Central memory CD8-positive, alpha-beta T cell (primary cell): ENCODE measurements at regions not wholly inside any gene's neighbourhood (a gene's known extent, or its start where the extent isn't known, plus 50 kb on each side); places are given as distances from the start of the nearest gene placed in this dataset.

ENCODE experiments used
- ATAC-seq: fragments of 150-1000 bp; cut with Tn5 transposase; replicated peaks from 2 replicates; pipeline ENCODE4 v1.10.0; 2022; ENCODE audit warnings: mild to moderate bottlenecking, moderate FRiP score, moderate number of reproducible peaks; ENCODE audit not compliant: poor library complexity, severe bottlenecking; ENCODE audit errors: extremely low read depth
- DNase-seq, 2 donors: peaks; one replicate each; pipeline ENCODE4 v3.0.0; 2021; ENCODE audit warnings: low spot score in 2 of 2
- H3K27ac Mint-ChIP-seq: one replicate; pipeline ENCODE4 v1.8.0; 2022; ENCODE audit warnings: low read depth, mild to moderate bottlenecking, moderate library complexity, mixed read lengths
- H3K27me3 Mint-ChIP-seq: one replicate; pipeline ENCODE4 v1.8.0; 2022; ENCODE audit warnings: mixed read lengths
- H3K36me3 Mint-ChIP-seq: one replicate; pipeline ENCODE4 v1.8.0; 2022; ENCODE audit warnings: mild to moderate bottlenecking, moderate library complexity, mixed read lengths; ENCODE audit not compliant: insufficient read depth
- H3K4me1 Mint-ChIP-seq: one replicate; pipeline ENCODE4 v1.8.0; 2022; ENCODE audit warnings: mixed read lengths
- H3K4me3 Mint-ChIP-seq: one replicate; pipeline ENCODE4 v1.8.0; 2022; ENCODE audit warnings: mild to moderate bottlenecking, moderate library complexity, mixed read lengths
- H3K9me3 Mint-ChIP-seq: one replicate; pipeline ENCODE4 v1.8.0; 2022; ENCODE audit warnings: mixed read lengths

DNA sequence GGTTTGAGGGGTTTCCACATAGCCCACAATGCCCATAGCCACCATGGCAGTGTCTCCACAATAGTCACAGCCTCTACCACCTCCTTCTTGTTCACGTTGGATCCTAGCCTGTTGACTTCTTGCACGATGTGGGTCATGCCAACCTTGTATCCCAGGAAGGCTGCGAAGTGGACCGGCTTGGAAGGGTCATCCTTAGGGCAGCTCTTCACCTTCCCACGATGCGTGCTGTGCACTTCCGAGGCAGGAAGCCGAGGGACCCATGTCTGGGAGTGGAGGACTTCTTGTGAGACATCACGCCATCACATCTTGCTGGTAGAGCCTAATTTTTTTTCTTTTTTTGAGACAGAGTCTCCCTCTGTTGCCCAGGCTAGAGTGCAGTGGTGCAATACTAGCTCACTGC is 144.6 kb upstream of the ASB18 start:
- ATAC-seq, result no peak
- no peak overlapping the region for H3K4me3 Mint-ChIP-seq
- H3K27me3 Mint-ChIP-seq, result peaks cover 12% of the 10 kb centered on the region
- no peaks in the 10 kb centered on the region for H3K36me3 Mint-ChIP-seq
- DNase-seq, result no peak
- H3K27ac Mint-ChIP-seq, result no peak overlapping the region
- peaks cover 4% of the 10 kb centered on the region for H3K9me3 Mint-ChIP-seq
- H3K4me1 Mint-ChIP-seq, result no peaks in the 10 kb centered on the region

DNA sequence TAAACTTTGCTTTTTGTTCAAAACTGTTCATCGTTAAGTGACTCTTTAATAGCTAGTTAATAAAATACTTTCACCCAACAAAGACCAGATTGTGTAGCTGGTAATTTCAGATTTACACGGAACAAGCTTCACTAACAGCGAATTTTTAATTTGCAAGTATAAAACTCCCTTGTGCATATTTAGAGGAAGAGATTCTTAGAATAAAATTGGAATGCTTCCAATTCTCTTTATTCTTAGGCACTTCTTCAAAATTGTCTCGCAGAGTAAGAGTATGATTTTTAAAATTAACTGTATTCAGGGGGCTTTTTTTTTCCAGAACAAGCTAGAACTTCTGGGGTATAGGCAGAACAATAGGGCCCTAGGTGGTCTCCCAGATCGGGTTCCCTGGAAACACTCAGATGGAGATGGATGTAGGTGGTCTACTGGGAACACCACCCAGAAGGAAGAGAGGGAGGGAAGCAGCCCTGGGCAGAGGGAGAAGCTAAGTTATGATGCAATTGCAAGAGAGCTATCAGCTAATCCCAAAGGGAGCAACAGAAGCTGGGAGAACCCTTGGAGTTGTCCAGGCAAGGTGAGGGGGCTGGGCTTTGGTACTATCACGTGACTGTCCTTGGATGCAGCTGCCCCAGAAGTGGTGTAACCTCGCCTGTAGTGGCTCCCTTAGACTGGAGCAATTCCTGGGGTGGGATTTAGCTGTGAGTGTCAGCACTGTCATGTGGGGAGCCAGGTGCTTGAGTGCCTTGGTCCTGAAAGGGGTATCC is 151.7 kb upstream of the ASB18 start:
- H3K27ac Mint-ChIP-seq, result no peak overlapping the region
- H3K4me1 Mint-ChIP-seq, result no peaks in the 10 kb centered on the region
- H3K9me3 Mint-ChIP-seq, result peaks cover 4% of the 10 kb centered on the region
- ATAC-seq, result no peak
- no peaks in the 10 kb centered on the region for H3K36me3 Mint-ChIP-seq
- DNase-seq, result no peak
- H3K27me3 Mint-ChIP-seq, result peaks cover 70% of the 10 kb centered on the region
- H3K4me3 Mint-ChIP-seq, result no peak overlapping the region

DNA sequence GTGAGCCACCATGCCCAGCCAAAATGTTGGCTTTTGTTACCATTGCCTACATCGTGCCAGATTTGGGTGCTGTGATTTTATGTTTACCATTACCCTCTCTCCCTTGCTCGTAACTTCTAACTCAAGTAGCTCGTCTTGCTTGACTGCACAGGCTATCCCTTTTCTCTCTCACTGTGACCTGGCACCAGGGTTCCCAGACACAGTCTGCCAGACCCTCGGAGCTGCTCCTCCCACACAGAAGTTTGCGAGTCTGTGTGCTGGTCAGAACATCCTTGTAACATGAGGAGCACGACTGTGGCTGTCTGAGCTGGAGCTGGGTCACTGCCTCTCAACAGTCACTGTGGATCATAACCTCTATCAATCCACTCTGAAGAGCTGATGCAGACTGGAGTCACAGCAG is 152.5 kb upstream of the ACKR3 start:
- Mint-ChIP-seq H3K27ac (no peak overlapping the region), H3K36me3 (no peaks in the 10 kb centered on the region), H3K4me1 (no peaks in the 10 kb centered on the region), H3K9me3 (peaks cover 3% of the 10 kb centered on the region), H3K4me3 (no peak overlapping the region), H3K27me3 (peaks cover 80% of the 10 kb centered on the region)
- ATAC-seq (no peak), DNase-seq (no peak)

DNA sequence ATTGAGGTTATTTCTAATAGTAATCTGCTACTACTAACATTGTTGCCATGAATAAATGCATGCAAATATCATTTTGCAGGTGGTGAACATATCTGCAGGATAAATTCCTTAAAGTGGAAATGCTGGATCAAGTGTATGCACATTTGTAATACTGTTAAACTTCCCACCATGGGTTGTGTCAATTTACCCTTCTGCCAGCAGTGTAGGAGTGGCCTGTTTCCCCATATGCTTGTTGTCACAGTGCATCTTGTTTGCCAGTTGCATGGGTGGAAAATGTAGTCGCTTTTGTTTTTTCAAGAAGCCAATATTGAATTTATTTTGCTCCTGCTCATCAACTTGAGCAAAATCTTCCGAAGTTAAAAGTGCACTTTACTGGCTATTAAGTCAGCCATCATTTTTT is 139.0 kb upstream of the ACKR3 start:
- Mint-ChIP-seq H3K9me3 (no peaks in the 10 kb centered on the region), H3K27ac (no peak overlapping the region), H3K27me3 (peaks cover 83% of the 10 kb centered on the region), H3K36me3 (no peaks in the 10 kb centered on the region), H3K4me3 (no peak overlapping the region), H3K4me1 (no peaks in the 10 kb centered on the region)
- DNase-seq (no peak), ATAC-seq (no peak)

DNA sequence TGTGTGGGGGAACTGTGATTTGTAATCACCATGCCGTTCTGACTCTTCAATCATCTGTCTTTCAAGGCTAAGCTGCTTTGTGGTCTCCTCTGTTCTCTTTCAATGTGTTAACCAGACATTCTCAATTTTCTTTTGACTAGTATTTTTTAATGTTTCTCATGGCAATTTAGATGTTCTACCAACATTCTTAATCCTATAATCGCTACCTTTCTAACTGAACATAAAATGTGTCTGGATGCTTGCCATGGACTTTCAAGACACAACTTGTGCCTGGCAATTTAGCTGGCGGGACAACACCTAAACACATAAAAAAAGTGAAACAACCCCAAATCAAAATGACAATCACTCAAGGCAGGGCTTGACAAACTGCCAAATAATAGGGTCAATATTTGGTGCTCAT is 135.0 kb upstream of the ACKR3 start:
- no peak overlapping the region for H3K27ac Mint-ChIP-seq
- ATAC-seq, result no peak
- H3K36me3 Mint-ChIP-seq, result no peaks in the 10 kb centered on the region
- peaks cover 49% of the 10 kb centered on the region for H3K27me3 Mint-ChIP-seq
- no peaks in the 10 kb centered on the region for H3K4me1 Mint-ChIP-seq
- no peaks in the 10 kb centered on the region for H3K9me3 Mint-ChIP-seq
- DNase-seq, result no peak
- H3K4me3 Mint-ChIP-seq, result no peak overlapping the region

DNA sequence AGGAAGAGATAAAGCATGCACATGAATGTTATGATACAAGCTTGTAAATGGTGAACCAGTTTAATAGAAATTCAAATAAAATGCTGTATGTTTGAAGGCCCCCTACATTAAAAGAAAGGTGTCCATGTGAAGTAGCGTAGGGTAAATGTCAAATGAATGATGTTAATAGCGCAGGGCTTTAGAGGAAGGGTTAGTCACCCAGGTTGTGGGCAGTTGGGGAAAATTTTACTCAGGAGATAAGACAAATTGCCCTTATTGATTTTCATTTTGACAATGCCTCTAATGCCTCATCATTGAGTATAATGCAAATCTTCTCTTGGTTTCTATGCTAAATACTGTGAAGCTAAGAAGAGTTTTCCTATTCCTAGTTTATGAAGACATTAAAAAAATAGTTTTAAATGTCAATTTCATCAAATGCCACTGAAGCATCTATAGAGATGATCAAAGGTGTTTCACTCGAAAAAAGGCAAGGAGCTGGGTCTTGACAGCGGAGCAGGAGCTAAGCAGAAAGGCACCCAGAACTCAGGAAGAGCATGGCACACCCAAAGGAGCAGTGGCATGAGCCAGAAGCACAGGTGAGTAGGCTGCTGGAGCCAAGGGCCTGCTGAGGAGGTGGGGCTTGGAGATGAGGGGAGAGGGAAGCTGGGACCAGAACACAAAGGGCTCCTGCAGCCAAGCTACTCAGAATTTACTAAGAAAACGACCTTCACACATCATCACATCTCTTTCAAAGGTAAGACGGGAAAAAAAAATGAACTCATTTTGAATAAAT is 129.3 kb upstream of the ACKR3 start:
- Mint-ChIP-seq H3K27ac (no peak overlapping the region), H3K9me3 (no peaks in the 10 kb centered on the region), H3K4me1 (no peaks in the 10 kb centered on the region), H3K27me3 (peaks cover 50% of the 10 kb centered on the region), H3K4me3 (no peak overlapping the region), H3K36me3 (no peaks in the 10 kb centered on the region)
- DNase-seq (no peak), ATAC-seq (no peak)

DNA sequence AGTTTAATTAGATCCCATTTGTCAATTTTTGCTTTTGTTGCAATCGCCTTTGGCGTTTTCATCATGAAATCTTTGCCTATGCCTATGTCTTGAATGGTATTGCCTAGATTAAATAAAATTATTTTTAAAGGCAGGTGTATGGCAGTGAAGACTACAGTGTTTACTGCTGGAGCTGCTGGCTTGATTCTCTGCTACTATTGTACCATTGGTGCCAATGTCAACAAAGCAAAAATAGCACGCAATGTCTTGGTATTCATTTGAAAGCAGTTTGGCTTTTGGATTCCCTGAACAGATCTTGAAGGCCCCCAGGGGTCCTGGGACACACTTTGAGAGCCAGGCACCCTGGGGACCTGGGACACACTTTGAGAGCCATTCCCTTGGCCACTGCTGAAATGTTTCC is 125.4 kb upstream of the ACKR3 start:
- H3K27me3 Mint-ChIP-seq, result peaks cover 73% of the 10 kb centered on the region
- H3K36me3 Mint-ChIP-seq, result no peaks in the 10 kb centered on the region
- H3K27ac Mint-ChIP-seq, result no peak overlapping the region
- DNase-seq, result no peak
- no peaks in the 10 kb centered on the region for H3K4me1 Mint-ChIP-seq
- no peak for ATAC-seq
- H3K4me3 Mint-ChIP-seq, result no peak overlapping the region
- no peaks in the 10 kb centered on the region for H3K9me3 Mint-ChIP-seq

DNA sequence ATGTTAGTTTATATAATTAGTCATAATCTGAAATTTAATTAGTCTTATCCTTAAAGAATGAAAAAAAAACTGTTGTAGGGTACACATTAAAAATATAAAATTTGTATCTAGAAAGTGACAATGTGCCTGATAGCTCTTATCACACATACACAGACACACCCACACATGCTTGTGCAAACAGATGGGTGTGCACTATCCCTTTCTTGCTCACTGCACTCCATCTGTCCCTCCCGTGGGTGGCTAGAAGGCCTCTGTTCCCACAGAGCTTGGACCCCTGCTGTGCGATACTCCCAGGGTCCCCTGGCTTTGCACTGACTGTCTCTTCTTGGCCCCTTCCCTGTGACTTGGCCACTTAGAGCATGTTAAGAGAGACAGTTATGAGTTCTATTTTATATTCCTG is 123.9 kb upstream of the ACKR3 start:
- no peak for DNase-seq
- H3K27ac Mint-ChIP-seq, result no peak overlapping the region

DNA sequence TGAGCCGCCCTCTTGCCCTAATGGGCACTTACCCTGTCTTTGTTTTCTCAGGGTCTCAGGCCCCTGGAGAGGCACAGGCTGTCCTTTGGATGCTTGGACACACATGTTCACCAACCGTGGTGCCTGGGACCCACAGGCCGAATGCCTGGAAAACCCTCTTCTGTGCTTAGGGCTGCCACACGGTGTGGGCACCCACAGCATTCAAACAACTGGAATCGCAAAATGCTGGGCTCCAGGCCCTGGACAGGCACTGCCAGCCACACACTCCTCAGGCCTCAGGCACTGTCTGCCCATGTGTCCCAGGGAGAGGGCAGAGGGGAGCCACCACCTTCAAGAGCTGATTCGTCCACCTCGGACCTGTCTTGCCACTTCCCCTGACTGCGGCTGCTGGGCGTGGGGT is 123.1 kb upstream of the ACKR3 start:
- H3K4me3 Mint-ChIP-seq, result no peak overlapping the region
- no peaks in the 10 kb centered on the region for H3K9me3 Mint-ChIP-seq
- ATAC-seq (no peak), DNase-seq (no peak)
- H3K36me3 Mint-ChIP-seq, result no peaks in the 10 kb centered on the region
- H3K27me3 Mint-ChIP-seq, result peaks cover 53% of the 10 kb centered on the region
- no peak overlapping the region for H3K27ac Mint-ChIP-seq
- no peaks in the 10 kb centered on the region for H3K4me1 Mint-ChIP-seq

More for the DNA sequence above, 123.9 kb upstream of the ACKR3 start:
- no peaks in the 10 kb centered on the region for H3K4me1 Mint-ChIP-seq
- H3K4me3 Mint-ChIP-seq, result no peak overlapping the region
- H3K36me3 Mint-ChIP-seq, result no peaks in the 10 kb centered on the region
- H3K9me3 Mint-ChIP-seq, result no peaks in the 10 kb centered on the region
- H3K27me3 Mint-ChIP-seq, result peaks cover 61% of the 10 kb centered on the region
- ATAC-seq, result no peak

DNA sequence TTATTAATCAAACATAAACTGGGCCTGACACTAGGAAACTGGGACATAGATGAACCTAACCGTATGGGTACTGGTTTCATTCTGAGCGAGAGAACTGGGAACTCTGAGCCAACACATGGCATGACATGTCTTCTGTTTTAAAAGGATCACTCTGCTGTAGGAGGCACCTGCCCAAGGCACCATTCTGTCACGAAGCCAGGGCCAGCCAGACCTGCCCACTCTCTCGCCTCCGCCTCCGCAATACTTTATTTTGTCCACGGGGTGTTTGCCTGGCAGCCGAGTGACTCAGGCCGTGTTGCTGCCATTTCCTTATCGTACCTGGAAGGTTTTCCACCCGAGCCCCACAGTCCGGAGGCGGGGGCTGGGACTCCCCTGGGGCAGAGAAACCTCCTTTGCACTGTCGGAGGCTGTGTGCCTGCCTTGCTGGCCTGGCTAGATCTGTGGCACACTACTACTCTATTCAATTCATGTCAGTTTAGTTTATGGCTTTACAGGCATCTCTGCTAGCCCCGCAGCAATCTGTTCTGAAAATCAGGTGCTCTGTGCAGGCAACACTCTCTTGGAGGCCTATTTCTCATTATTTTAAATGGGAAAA is 120.4 kb upstream of the ACKR3 start:
- no peaks in the 10 kb centered on the region for H3K9me3 Mint-ChIP-seq
- no peak overlapping the region for H3K27ac Mint-ChIP-seq
- H3K4me3 Mint-ChIP-seq, result no peak overlapping the region
- no peaks in the 10 kb centered on the region for H3K36me3 Mint-ChIP-seq
- H3K4me1 Mint-ChIP-seq, result no peaks in the 10 kb centered on the region
- peaks cover 36% of the 10 kb centered on the region for H3K27me3 Mint-ChIP-seq
- DNase-seq, result no peak
- ATAC-seq, result no peak

DNA sequence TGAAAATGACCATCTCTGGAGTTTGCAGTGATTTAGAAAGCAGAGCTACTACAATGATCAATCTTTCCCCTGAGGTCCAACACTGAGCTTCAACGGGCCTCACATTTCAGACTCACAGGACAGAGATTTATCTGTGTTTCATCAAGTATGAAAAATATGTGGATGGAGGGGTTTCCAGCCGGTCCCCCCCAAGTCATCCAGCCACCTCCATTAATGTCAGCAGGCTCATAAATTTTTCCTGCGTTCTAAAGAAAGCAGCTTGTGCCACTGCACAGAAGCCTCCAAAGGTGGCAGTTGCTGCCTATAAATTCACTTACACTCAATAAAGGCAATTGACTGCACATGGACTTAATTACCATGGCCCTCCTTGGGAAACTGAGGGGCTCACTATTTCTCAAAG is 117.4 kb upstream of the ACKR3 start:
- Mint-ChIP-seq H3K27ac (no peak overlapping the region), H3K4me1 (no peaks in the 10 kb centered on the region), H3K27me3 (peaks cover 33% of the 10 kb centered on the region), H3K9me3 (peaks cover 1% of the 10 kb centered on the region), H3K36me3 (no peaks in the 10 kb centered on the region), H3K4me3 (no peak overlapping the region)
- no peak for ATAC-seq
- no peak for DNase-seq

DNA sequence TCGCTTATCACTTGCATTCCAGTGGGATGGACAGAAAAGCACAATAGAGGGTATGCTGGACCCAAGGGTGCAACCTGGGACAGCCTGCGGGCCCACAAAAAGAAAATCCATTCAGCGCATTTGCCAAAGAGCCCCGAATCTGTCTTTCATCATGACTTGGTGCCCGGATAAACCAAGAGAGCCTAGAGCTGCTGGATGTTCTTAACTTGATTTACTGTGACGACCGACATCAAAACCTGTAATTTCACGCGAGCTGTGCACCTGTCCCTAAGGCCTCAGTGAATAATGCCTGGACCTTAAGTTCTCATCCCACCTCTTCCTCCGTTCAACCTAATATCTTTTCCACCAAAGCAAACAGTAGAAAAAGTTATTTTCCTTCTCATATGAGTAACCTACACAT is 115.5 kb upstream of the ACKR3 start:
- no peak overlapping the region for H3K4me3 Mint-ChIP-seq
- no peak overlapping the region for H3K27ac Mint-ChIP-seq
- H3K4me1 Mint-ChIP-seq, result no peaks in the 10 kb centered on the region
- H3K9me3 Mint-ChIP-seq, result peaks cover 6% of the 10 kb centered on the region
- ATAC-seq (no peak), DNase-seq (no peak)
- H3K27me3 Mint-ChIP-seq, result peaks cover 41% of the 10 kb centered on the region
- no peaks in the 10 kb centered on the region for H3K36me3 Mint-ChIP-seq

DNA sequence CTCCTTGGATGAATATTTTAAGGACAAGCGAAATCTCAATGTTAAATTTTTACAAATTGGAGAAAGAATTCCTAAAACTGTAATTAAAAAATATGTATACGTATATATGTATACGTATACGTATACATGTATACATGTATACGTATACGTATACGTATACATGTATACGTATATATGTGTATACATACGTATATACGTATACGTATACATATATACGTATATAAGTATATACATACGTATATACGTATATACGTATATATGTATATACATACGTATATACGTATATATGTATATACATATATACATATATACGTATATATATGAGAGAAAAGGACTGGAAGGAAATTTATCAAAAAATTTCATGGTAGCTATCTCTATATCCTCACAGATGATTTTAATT is 110.2 kb upstream of the ACKR3 start:
- Mint-ChIP-seq H3K4me1 (no peaks in the 10 kb centered on the region), H3K27ac (no peak overlapping the region), H3K4me3 (no peak overlapping the region), H3K27me3 (peaks cover 44% of the 10 kb centered on the region), H3K36me3 (no peaks in the 10 kb centered on the region), H3K9me3 (peaks cover 6% of the 10 kb centered on the region)
- DNase-seq (no peak), ATAC-seq (no peak)
